ENCODE measurements at regions not wholly inside any gene's neighbourhood (a gene's known extent, or its start where the extent isn't known, plus 50 kb on each side); places are given as distances from the start of the nearest gene placed in this dataset.

DNA sequence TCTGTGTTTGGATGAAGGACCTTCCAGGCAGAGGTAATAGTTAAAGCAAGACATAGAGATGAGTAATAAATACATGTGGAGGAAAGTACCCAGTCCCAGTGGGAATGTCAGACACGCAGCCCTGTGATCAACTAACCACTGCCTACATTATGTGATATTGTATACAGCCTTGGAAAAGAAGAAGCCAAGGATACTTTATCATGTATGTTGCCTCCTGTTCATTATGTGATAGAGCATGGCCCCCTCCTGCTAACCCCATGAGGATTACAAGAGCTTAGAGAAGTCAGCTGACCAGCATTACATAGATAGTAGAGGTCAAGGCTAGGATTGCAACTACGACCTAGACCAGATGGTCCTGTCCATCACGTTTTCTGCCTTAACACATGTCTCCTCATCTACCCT, 497.0 kb upstream of the TNC start:
- Mint-ChIP-seq H3K27me3 (ENCODE audit: unreplicated experiment) (peaks cover 4% of the 10 kb centered on the region), H3K27ac (ENCODE audit: unreplicated experiment) (no peak overlapping the region), H3K9me3 (ENCODE audit: unreplicated experiment) (no peaks in the 10 kb centered on the region), H3K4me3 (ENCODE audit: unreplicated experiment) (no peak overlapping the region), H3K4me1 (ENCODE audit: low read depth, unreplicated experiment) (peaks cover 8% of the 10 kb centered on the region), H3K36me3 (ENCODE audit: unreplicated experiment) (no peaks in the 10 kb centered on the region)
- TF ChIP-seq, protein P1, sequence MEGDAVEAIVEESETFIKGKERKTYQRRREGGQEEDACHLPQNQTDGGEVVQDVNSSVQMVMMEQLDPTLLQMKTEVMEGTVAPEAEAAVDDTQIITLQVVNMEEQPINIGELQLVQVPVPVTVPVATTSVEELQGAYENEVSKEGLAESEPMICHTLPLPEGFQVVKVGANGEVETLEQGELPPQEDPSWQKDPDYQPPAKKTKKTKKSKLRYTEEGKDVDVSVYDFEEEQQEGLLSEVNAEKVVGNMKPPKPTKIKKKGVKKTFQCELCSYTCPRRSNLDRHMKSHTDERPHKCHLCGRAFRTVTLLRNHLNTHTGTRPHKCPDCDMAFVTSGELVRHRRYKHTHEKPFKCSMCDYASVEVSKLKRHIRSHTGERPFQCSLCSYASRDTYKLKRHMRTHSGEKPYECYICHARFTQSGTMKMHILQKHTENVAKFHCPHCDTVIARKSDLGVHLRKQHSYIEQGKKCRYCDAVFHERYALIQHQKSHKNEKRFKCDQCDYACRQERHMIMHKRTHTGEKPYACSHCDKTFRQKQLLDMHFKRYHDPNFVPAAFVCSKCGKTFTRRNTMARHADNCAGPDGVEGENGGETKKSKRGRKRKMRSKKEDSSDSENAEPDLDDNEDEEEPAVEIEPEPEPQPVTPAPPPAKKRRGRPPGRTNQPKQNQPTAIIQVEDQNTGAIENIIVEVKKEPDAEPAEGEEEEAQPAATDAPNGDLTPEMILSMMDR (IDR thresholded peaks at IDR 0.05; ENCODE audit: partially characterized antibody, unreplicated experiment): no peak
- no peak for DNase-seq

DNA sequence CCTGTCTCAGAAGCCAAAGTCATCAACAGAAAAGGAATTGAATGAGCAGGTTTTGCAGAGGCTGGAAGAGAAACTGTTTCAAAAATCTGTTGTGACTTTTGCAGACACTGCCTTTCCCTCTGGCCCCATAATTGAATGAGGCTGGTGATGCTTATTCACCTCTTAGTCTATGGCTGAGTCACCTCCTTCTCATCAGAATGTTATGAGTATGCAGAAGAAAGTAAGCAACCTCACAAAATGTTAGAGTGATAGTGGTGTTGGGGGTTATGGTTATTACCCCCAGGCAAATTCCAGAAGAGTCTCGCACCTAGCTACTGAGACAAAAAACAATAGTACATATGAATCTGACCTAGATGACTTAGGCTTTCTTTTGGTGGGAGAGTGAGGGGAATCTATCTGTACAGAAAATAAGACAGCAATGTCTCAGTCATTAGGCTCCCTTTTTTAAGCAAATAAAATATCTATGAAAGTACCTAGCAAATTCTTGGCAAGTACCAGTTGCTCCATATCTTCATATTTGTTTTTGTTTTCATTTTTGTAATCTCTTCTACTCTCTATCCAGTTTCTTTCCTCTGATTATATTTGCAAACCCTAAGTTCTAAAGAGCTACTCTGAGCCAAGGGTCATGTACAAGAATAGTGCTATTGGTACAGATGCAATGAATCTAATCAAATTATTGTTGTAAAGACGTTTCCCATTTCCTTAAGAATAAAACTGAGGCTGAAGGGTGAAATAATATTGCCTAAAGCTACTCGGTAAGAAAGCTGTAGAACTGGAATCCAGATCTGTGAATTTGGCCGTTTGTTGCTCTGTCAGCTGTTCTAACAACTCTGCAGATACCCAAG, 498.1 kb upstream of the TNC start:
- Mint-ChIP-seq H3K27me3 (ENCODE audit: unreplicated experiment) (peaks cover 4% of the 10 kb centered on the region), H3K27ac (ENCODE audit: unreplicated experiment) (no peak overlapping the region), H3K4me3 (ENCODE audit: unreplicated experiment) (no peak overlapping the region)

DNA sequence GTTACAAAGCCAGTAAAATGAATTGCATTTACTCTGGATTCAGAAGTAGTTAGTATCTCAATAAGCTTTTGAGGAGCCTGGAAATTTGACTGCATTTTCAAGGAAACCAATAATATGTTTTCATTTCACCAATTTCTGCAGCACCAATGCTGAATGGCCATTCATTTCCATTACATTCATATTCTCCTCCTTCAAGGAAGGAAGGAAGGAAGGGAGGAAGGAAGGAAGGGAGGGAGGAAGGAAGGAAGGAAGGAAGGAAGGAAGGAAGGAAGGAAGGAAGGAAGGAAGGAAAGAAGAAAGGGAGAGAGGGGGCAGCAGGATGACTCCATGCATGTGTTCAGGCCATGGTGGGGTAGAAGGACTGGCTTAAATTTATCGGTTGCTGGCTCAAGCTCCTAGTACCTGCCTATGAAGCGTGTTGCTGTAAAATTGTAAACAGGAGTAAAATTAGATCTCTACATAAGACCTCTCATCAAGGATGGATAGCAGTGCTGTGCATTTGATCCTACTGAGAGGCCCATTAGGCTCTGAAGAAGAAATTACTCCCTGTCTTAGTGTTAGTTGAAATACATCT, 498.8 kb upstream of the TNC start:
- TF ChIP-seq, protein P1 (IDR thresholded peaks at IDR 0.05; ENCODE audit: partially characterized antibody, unreplicated experiment): no peak
- peaks cover 8% of the 10 kb centered on the region for H3K4me1 Mint-ChIP-seq (ENCODE audit: low read depth, unreplicated experiment)
- H3K9me3 Mint-ChIP-seq (ENCODE audit: unreplicated experiment): peaks cover 1% of the 10 kb centered on the region
- peaks cover 4% of the 10 kb centered on the region for H3K27me3 Mint-ChIP-seq (ENCODE audit: unreplicated experiment)
- no peaks in the 10 kb centered on the region for H3K36me3 Mint-ChIP-seq (ENCODE audit: unreplicated experiment)
- H3K4me3 Mint-ChIP-seq (ENCODE audit: unreplicated experiment): no peak overlapping the region
- no peak for DNase-seq
- H3K27ac Mint-ChIP-seq (ENCODE audit: unreplicated experiment): no peak overlapping the region

More for the DNA sequence above, 498.1 kb upstream of the TNC start:
- H3K4me1 Mint-ChIP-seq (ENCODE audit: low read depth, unreplicated experiment): peaks cover 8% of the 10 kb centered on the region
- H3K9me3 Mint-ChIP-seq (ENCODE audit: unreplicated experiment): peaks cover under 1% of the 10 kb centered on the region
- TF ChIP-seq, protein P1 (IDR thresholded peaks at IDR 0.05; ENCODE audit: partially characterized antibody, unreplicated experiment): no peak
- no peak for DNase-seq
- H3K36me3 Mint-ChIP-seq (ENCODE audit: unreplicated experiment): no peaks in the 10 kb centered on the region

DNA sequence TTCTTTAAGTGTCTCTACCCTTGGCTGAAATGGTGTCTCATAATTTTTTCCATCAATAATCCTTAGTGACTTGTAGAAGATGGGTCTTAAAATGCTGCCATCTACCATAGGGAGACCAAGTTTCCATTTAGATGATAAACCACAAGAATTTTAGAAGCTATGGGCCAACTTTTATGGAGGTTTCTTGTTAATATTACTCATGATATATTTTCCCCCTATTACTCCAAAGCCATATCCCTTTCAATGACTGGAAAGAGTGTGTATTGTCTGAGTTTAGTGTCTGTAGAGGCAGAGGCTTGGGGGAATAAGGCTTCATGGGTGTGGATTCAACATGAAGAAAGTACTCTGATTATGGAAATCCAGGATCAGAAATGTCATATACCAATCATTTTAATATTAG, 507.3 kb upstream of the TNC start:
- Mint-ChIP-seq H3K27ac (ENCODE audit: unreplicated experiment) (no peak overlapping the region), H3K4me1 (ENCODE audit: low read depth, unreplicated experiment) (peaks cover 4% of the 10 kb centered on the region), H3K9me3 (ENCODE audit: unreplicated experiment) (peaks cover 1% of the 10 kb centered on the region), H3K36me3 (ENCODE audit: unreplicated experiment) (no peaks in the 10 kb centered on the region), H3K4me3 (ENCODE audit: unreplicated experiment) (no peak overlapping the region), H3K27me3 (ENCODE audit: unreplicated experiment) (no peaks in the 10 kb centered on the region)
- no peak for DNase-seq
- TF ChIP-seq, protein P1 (IDR thresholded peaks at IDR 0.05; ENCODE audit: partially characterized antibody, unreplicated experiment): no peak

DNA sequence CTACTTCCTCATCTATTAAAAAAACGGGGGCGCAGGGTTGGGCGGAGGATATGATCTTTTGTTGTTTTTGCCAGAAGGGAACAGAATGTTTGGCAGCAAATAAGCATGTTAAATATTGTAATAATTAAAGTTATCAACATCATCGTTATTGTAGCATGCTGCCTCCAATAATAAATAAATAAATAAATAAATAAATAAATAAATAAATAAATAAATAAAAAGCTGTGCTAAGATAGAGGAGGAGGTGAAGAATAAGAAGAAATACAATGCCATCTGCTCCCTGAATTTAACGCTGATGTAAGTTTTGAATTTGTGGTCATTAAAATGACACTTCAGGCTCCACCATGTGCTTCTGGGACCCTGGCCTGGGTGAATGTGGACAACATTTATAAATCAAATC, 508.0 kb upstream of the TNC start:
- peaks cover 1% of the 10 kb centered on the region for H3K9me3 Mint-ChIP-seq (ENCODE audit: unreplicated experiment)
- TF ChIP-seq, protein P1 (IDR thresholded peaks at IDR 0.05; ENCODE audit: partially characterized antibody, unreplicated experiment): no peak
- H3K4me1 Mint-ChIP-seq (ENCODE audit: low read depth, unreplicated experiment): peaks cover 4% of the 10 kb centered on the region
- DNase-seq: no peak
- H3K36me3 Mint-ChIP-seq (ENCODE audit: unreplicated experiment): no peaks in the 10 kb centered on the region
- H3K4me3 Mint-ChIP-seq (ENCODE audit: unreplicated experiment): no peak overlapping the region
- H3K27me3 Mint-ChIP-seq (ENCODE audit: unreplicated experiment): no peaks in the 10 kb centered on the region
- H3K27ac Mint-ChIP-seq (ENCODE audit: unreplicated experiment): no peak overlapping the region

Data from glutamatergic neuron (in vitro differentiated cells).